Esophagus squamous epithelium (tissue), 5 donors: ENCODE measurements at regions not wholly inside any gene's neighbourhood (a gene's known extent, or its start where the extent isn't known, plus 50 kb on each side); places are given as distances from the start of the nearest gene placed in this dataset.
A peak's percentile ranks its signal among the peaks of the same experiment; 100 is the strongest.

Experiments used
- DNase-seq: peaks from one replicate; lab custom pipeline; 2025; lab: John Stamatoyannopoulos, UW
- H3K27ac ChIP-seq, 4 donors: fragments of 200-600 bp; sonication (generic); one replicate each; pipeline ENCODE4 v1.5.1; 2016 to 2019; ENCODE audit warnings: mild to moderate bottlenecking in 1 of 4
- H3K27me3 ChIP-seq, 4 donors: fragments of 200-600 bp; sonication (generic); 1 replicate in 3 of 4; 2 replicates in 1 of 4; pipeline versions ENCODE4 v1.5.1 to v1.6.0; 2017 to 2021; ENCODE audit warnings: antibody characterized with exemption in 1 of 4
- H3K36me3 ChIP-seq, 3 donors: fragments of 200-600 bp; sonication (generic); one replicate each; pipeline ENCODE4 v1.5.1; 2016 to 2019
- H3K4me1 ChIP-seq, 3 donors: fragments of 200-600 bp; sonication (generic); one replicate each; pipeline ENCODE4 v1.5.1; 2017 to 2019
- H3K4me3 ChIP-seq, 4 donors: fragments of 200-600 bp; sonication (generic); 1 replicate in 3 of 4; 2 replicates in 1 of 4; pipeline ENCODE4 v1.5.1; 2016 to 2019; ENCODE audit warnings: mild to moderate bottlenecking in 2 of 4, moderate library complexity in 1 of 4
- H3K9me3 ChIP-seq, 3 donors: fragments of 200-600 bp; sonication (generic); one replicate each; pipeline ENCODE4 v1.5.1; 2016 to 2019
- CTCF ChIP-seq, 6 experiments: fragments of 450-650 bp in 4 of 6; fragments of 200-600 bp in 2 of 6; sonication (generic) in 2 of 6; IDR thresholded peaks; one replicate each; pipeline ENCODE4 v1.5.1; 2016 to 2019; ENCODE audit warnings: antibody characterized with exemption in 6 of 6, mild to moderate bottlenecking in 4 of 6, moderate library complexity in 4 of 6
- POLR2A ChIP-seq, 4 donors: fragments of 450-650 bp; IDR thresholded peaks; one replicate each; pipeline ENCODE4 v1.6.1; 2017; ENCODE audit warnings: antibody characterized with exemption in 4 of 4, mild to moderate bottlenecking in 4 of 4, moderate library complexity in 3 of 4
- WGBS, 2 donors: methylation state at CpG; one replicate each; pipeline ENCODE4 v1.1.5; 2018; 5-methylcytosine and 5-hydroxymethylcytosine counted together
- intact Hi-C: fragments of 100-400 bp; cut with DNase I; formaldehyde crosslinking; loops from one replicate; pipeline ENCODE4 v1.15.0; 2022
- donor health status: DM: yes; HTN: yes; CAD: no.

- Histone ChIP-seq H3K9me3 (no peaks in the 10 kb centered on the region), H3K27me3 (no peaks in the 10 kb centered on the region), H3K4me3 (no peak overlapping the region), H3K4me1 (peaks cover 4 to 13% (median 5%) of the 10 kb centered on the region in 3 donors), H3K36me3 (no peaks in the 10 kb centered on the region), H3K27ac (no peak overlapping the region)
- WGBS, 2 donors: 43 to 44% methylated on average over 5 of the region's 5 CpGs
- intact Hi-C loops: no loop called here
- no peak for DNase-seq
- no peak for TF ChIP-seq CTCF (IDR thresholded peaks at IDR 0.05)
- TF ChIP-seq POLR2A (IDR thresholded peaks at IDR 0.05): no peak
These were observed 187.1 kb upstream of the IER5L start for GRCh38 chr9:129365196-129365595.

GRCh38 chr9:129363216-129363873 lies 185.3 kb upstream of the IER5L start:
- Histone ChIP-seq H3K27me3 (no peaks in the 10 kb centered on the region), H3K4me3 (no peak overlapping the region), H3K4me1 (peaks cover 4 to 13% (median 5%) of the 10 kb centered on the region in 3 donors), H3K9me3 (no peaks in the 10 kb centered on the region), H3K36me3 (no peaks in the 10 kb centered on the region), H3K27ac (no peak overlapping the region)
- DNase-seq: no peak
- intact Hi-C loops: no loop called here
- TF ChIP-seq POLR2A (IDR thresholded peaks at IDR 0.05): no peak
- no peak for TF ChIP-seq CTCF (IDR thresholded peaks at IDR 0.05)
- 87 to 91% methylated on average over 7 to 10 of the region's 10 CpGs for WGBS, 2 donors

- Histone ChIP-seq H3K9me3 (no peaks in the 10 kb centered on the region), H3K27me3 (no peaks in the 10 kb centered on the region), H3K4me1 (peaks cover 4 to 13% (median 5%) of the 10 kb centered on the region in 3 donors), H3K27ac (peak overlapping the region in 1 of 4 donors; percentile 10), H3K4me3 (no peak overlapping the region), H3K36me3 (no peaks in the 10 kb centered on the region)
- no peak for DNase-seq
- 44 to 56% methylated on average over 11 to 13 of the region's 15 CpGs for WGBS, 2 donors
- intact Hi-C loops: no loop called here
- no peak for TF ChIP-seq POLR2A (IDR thresholded peaks at IDR 0.05)
- peak in 2 of 6 experiments; percentile 18 to 37 for TF ChIP-seq CTCF (IDR thresholded peaks at IDR 0.05)
These were observed 184.4 kb upstream of the IER5L start for GRCh38 chr9:129362287-129363000.

- H3K4me3 ChIP-seq: no peak overlapping the region
- no peak for TF ChIP-seq POLR2A (IDR thresholded peaks at IDR 0.05)
- TF ChIP-seq CTCF (IDR thresholded peaks at IDR 0.05): no peak
- H3K27me3 ChIP-seq: no peaks in the 10 kb centered on the region
- peaks cover 4 to 13% (median 5%) of the 10 kb centered on the region in 3 donors for H3K4me1 ChIP-seq
- DNase-seq: no peak
- no peaks in the 10 kb centered on the region for H3K9me3 ChIP-seq
- no peak overlapping the region for H3K27ac ChIP-seq
- 91 to 94% methylated on average over 21 of the region's 21 CpGs for WGBS, 2 donors
- intact Hi-C loops: no loop called here
- no peaks in the 10 kb centered on the region for H3K36me3 ChIP-seq
These were observed 183.1 kb upstream of the IER5L start for GRCh38 chr9:129361196-129361595.

- TF ChIP-seq POLR2A (IDR thresholded peaks at IDR 0.05) (no peak), CTCF (IDR thresholded peaks at IDR 0.05) (no peak)
- no peak overlapping the region for H3K4me3 ChIP-seq
- peaks cover 4 to 13% (median 5%) of the 10 kb centered on the region in 3 donors for H3K4me1 ChIP-seq
- no peaks in the 10 kb centered on the region for H3K27me3 ChIP-seq
- no peak for DNase-seq
- H3K9me3 ChIP-seq: peaks cover 0 to 10% (median 8%) of the 10 kb centered on the region in 3 donors
- no peaks in the 10 kb centered on the region for H3K36me3 ChIP-seq
- H3K27ac ChIP-seq: no peak overlapping the region
- intact Hi-C loops: no loop called here
- WGBS, 2 donors: 17 to 41% methylated on average over 1 to 5 of the region's 12 CpGs
These were observed 182.0 kb upstream of the IER5L start for GRCh38 chr9:129359916-129360536.
